ENCODE measurements at regions not wholly inside any gene's neighbourhood (a gene's known extent, or its start where the extent isn't known, plus 50 kb on each side); places are given as distances from the start of the nearest gene placed in this dataset.

DNA sequence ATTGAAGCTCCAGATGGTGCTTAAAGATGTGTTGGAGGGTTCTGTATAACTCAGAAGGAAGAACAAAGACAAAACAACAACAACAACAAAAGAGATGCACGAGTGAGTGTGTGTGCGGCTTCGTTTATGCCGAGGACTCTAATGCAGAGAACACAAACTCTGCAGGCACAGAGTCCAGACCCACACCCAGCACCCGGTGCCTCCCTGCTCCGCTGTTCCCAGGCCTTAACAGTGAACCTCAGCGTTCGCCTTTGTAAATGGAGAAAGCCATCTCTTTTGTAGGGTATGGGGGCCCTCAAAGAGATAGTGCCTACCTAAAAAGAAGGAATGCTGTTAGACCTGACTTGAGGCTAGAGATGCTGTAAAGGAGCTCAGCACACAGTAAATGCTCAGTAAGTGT, 243.3 kb downstream of the ERMARD start:
- TF ChIP-seq CTCF (IDR thresholded peaks at IDR 0.05; ENCODE audit: low read depth, low read length), result no peak
- DNase-seq, result no peak
- no peak overlapping the region for H3K4me3 ChIP-seq (ENCODE audit: low read depth, low read length)
- H3K9me3 ChIP-seq (ENCODE audit: severe bottlenecking), result no peaks in the 10 kb centered on the region
- H3K27me3 ChIP-seq (ENCODE audit: insufficient read depth, low read depth, severe bottlenecking), result no peaks in the 10 kb centered on the region
- no peak overlapping the region for H3K27ac ChIP-seq
- H3K36me3 ChIP-seq, result no peaks in the 10 kb centered on the region

- Histone ChIP-seq H3K9me3 (ENCODE audit: severe bottlenecking) (no peaks in the 10 kb centered on the region), H3K36me3 (no peaks in the 10 kb centered on the region), H3K27me3 (ENCODE audit: insufficient read depth, low read depth, severe bottlenecking) (no peaks in the 10 kb centered on the region), H3K27ac (no peak overlapping the region), H3K4me3 (ENCODE audit: low read depth, low read length) (no peak overlapping the region)
- peak; percentile 68 for DNase-seq
- TF ChIP-seq CTCF (IDR thresholded peaks at IDR 0.05; ENCODE audit: low read depth, low read length), result no peak
Measured at GRCh38 chr6:169993861-169994481, 242.5 kb downstream of the ERMARD start.

DNA sequence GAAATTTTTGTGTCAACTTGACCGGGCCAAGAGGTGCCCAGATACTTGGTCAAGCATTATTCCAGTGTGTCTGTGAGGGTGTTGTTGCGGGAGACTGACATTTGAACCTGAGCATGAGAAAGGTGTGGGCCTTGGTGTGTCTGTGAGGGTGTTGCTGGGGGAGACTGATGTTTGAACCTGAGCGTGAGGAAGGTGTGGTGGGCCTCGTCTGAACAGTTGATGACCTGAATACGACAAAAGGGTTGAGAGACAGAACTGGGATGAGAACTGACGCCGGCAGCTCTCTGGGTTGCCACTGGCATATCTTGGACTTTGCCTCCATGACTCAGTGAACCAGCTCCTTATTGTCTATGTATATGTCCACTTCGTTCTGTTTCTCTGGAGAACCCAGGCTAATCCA, 240.5 kb downstream of the ERMARD start:
- no peak for DNase-seq
- H3K27ac ChIP-seq, result no peak overlapping the region
- H3K9me3 ChIP-seq (ENCODE audit: severe bottlenecking), result no peaks in the 10 kb centered on the region
- no peak for TF ChIP-seq CTCF (IDR thresholded peaks at IDR 0.05; ENCODE audit: low read depth, low read length)
- H3K36me3 ChIP-seq, result no peaks in the 10 kb centered on the region
- H3K4me3 ChIP-seq (ENCODE audit: low read depth, low read length), result no peak overlapping the region
- no peaks in the 10 kb centered on the region for H3K27me3 ChIP-seq (ENCODE audit: insufficient read depth, low read depth, severe bottlenecking)

DNA sequence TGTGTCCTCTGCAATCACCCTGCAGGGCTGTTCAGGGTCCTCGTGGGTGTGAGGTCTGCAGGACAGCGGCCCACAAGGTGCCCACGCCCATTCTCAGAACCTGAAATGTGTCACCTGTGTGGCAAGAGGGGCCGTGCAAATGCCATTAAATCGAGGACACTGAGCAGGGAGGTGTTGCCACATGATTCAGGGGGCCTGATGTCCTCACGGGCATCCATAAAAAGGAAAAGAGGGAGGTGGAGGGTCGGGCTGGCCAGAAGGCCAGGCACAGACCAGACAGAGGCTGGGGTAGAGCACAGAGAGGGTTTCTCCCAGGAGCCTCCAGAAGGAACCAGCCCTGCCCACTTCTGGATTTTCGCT, 239.6 kb downstream of the ERMARD start:
- Histone ChIP-seq H3K27ac (no peak overlapping the region), H3K36me3 (no peaks in the 10 kb centered on the region), H3K4me3 (ENCODE audit: low read depth, low read length) (no peak overlapping the region), H3K9me3 (ENCODE audit: severe bottlenecking) (no peaks in the 10 kb centered on the region), H3K27me3 (ENCODE audit: insufficient read depth, low read depth, severe bottlenecking) (no peaks in the 10 kb centered on the region)
- TF ChIP-seq CTCF (IDR thresholded peaks at IDR 0.05; ENCODE audit: low read depth, low read length), result no peak
- DNase-seq, result no peak

- no peaks in the 10 kb centered on the region for H3K27me3 ChIP-seq (ENCODE audit: insufficient read depth, low read depth, severe bottlenecking)
- H3K36me3 ChIP-seq, result no peaks in the 10 kb centered on the region
- no peak overlapping the region for H3K4me3 ChIP-seq (ENCODE audit: low read depth, low read length)
- H3K9me3 ChIP-seq (ENCODE audit: severe bottlenecking), result no peaks in the 10 kb centered on the region
- DNase-seq, result no peak
- TF ChIP-seq CTCF (IDR thresholded peaks at IDR 0.05; ENCODE audit: low read depth, low read length), result no peak
- no peak overlapping the region for H3K27ac ChIP-seq
Measured at GRCh38 chr6:169990095-169991030, 238.9 kb downstream of the ERMARD start.
